ENCODE measurements at regions not wholly inside any gene's neighbourhood (a gene's known extent, or its start where the extent isn't known, plus 50 kb on each side); places are given as distances from the start of the nearest gene placed in this dataset.

DNA sequence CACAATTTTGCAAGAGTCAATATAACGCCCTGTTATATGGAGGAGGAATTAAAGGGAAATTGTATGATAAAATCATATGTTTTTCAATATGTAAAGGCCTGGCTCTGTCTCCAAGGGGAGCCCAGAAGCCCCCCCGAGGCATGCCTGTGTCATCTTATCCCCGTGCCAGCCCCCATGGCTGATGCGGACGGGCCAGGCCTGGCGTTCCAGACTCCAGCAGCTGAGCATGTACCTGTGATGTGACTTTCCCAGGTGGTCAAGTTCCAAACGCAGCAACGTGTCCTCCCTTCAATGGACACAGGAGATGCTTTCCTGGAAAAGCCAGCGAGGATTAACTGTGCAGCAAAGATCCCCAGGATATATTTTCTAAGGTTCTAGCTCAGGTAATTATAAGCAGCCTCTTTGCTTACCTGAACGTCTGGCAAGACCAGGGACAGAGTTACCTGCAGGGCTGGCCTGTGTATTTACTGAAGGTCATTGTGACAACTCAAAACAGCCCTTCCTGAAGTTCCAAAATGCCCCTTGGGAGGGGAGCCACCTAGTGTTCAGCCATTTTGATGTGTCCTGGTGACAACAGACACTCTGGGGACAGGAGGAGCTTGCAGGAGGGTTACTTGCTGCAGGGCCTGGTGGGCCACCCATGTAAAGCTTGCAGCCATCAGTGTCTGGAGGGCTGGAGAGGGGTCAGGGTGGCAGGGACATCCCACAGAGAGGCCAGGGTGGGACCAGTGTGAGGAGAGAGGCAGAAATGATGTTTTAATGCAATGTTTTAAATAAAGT lies 53.3 kb upstream of the RNU6ATAC start:
- H3K9me3 ChIP-seq (replicated peaks; ENCODE audit: control insufficient read depth, insufficient read depth, low read length) = no peaks in the 10 kb centered on the region
- FAIRE-seq = no peak
- POLR2A ChIA-PET = no interaction called here

More for the DNA sequence above, 53.3 kb upstream of the RNU6ATAC start:
- H3K4me3 ChIP-seq (replicated peaks in 1 of 3; ENCODE audit: insufficient read depth in 1 of 3, low read depth in 1 of 3, low read length in 3 of 3) = no peak overlapping the region
- no peaks in the 10 kb centered on the region for H3K9me1 ChIP-seq (replicated peaks; ENCODE audit: control insufficient read depth, extremely low read depth, insufficient read depth, low read length)
- CTCF ChIA-PET = no interaction called here
- no peaks in the 10 kb centered on the region for H3K4me1 ChIP-seq (ENCODE audit: control insufficient read depth, extremely low read depth, insufficient read depth, low read length)
- DNase-seq (ENCODE audit: low read depth, low spot score) = no peak
- H4K20me1 ChIP-seq (replicated peaks; ENCODE audit: control insufficient read depth, extremely low read depth, insufficient read depth, low read length) = no peaks in the 10 kb centered on the region
- H3K27me3 ChIP-seq (ENCODE audit: control insufficient read depth in 2 of 2, insufficient read depth in 2 of 2, low read length in 2 of 2) = no peaks in the 10 kb centered on the region
- no peaks in the 10 kb centered on the region for H3K36me3 ChIP-seq (ENCODE audit: control insufficient read depth in 2 of 2, extremely low read depth in 1 of 2, insufficient read depth in 2 of 2, low read length in 2 of 2)
- no peak overlapping the region for H3K4me2 ChIP-seq (ENCODE audit: insufficient read depth, low read length)
- H2AFZ ChIP-seq (ENCODE audit: low read depth, low read length) = no peak overlapping the region
- intact Hi-C loops (cut with micrococcal nuclease) = no loop called here
- TF ChIP-seq POLR2AphosphoS5 (IDR thresholded peaks at IDR 0.05; ENCODE audit: insufficient read depth, low read depth, low read length) (no peak), POLR2A (IDR thresholded peaks at IDR 0.05; ENCODE audit: low read depth, low read length) (no peak), FOS (IDR thresholded peaks at IDR 0.05; ENCODE audit: borderline replicate concordance, insufficient read depth, low read length) (no peak), GATA2 (IDR thresholded peaks at IDR 0.05; ENCODE audit: insufficient read depth, insufficient read length, low read depth, low read length) (no peak), MYC (IDR thresholded peaks at IDR 0.05; ENCODE audit: low read depth, low read length) (no peak), JUN (IDR thresholded peaks at IDR 0.05; ENCODE audit: borderline replicate concordance, insufficient read depth, insufficient read length, low read depth) (no peak), EZH2 (IDR thresholded peaks at IDR 0.05; ENCODE audit: borderline replicate concordance, low read depth, low read length, severe bottlenecking) (no peak)
- TF ChIP-seq, protein P1, sequence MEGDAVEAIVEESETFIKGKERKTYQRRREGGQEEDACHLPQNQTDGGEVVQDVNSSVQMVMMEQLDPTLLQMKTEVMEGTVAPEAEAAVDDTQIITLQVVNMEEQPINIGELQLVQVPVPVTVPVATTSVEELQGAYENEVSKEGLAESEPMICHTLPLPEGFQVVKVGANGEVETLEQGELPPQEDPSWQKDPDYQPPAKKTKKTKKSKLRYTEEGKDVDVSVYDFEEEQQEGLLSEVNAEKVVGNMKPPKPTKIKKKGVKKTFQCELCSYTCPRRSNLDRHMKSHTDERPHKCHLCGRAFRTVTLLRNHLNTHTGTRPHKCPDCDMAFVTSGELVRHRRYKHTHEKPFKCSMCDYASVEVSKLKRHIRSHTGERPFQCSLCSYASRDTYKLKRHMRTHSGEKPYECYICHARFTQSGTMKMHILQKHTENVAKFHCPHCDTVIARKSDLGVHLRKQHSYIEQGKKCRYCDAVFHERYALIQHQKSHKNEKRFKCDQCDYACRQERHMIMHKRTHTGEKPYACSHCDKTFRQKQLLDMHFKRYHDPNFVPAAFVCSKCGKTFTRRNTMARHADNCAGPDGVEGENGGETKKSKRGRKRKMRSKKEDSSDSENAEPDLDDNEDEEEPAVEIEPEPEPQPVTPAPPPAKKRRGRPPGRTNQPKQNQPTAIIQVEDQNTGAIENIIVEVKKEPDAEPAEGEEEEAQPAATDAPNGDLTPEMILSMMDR (IDR thresholded peaks at IDR 0.05; ENCODE audit: extremely low read depth in 1 of 2, insufficient read depth in 1 of 2, low read depth in 1 of 2, low read length in 2 of 2) = no peak
- TF ChIP-seq, protein P2, sequence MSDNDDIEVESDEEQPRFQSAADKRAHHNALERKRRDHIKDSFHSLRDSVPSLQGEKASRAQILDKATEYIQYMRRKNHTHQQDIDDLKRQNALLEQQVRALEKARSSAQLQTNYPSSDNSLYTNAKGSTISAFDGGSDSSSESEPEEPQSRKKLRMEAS (IDR thresholded peaks at IDR 0.05; ENCODE audit: insufficient read depth, insufficient read length) = no peak
- dilution Hi-C loops (cut with MboI; ENCODE audit: extremely low pct_ligation_motif_present, low sequenced_read_pairs) = no loop called here
- no peak overlapping the region for H3K9ac ChIP-seq (replicated peaks; ENCODE audit: extremely low read depth, insufficient read depth, low read length)
- no peaks in the 10 kb centered on the region for H3K79me2 ChIP-seq (ENCODE audit: control insufficient read depth, insufficient read depth, low read length)
- no TSS peak for BruUV-seq (replicated peaks)
- H3K27ac ChIP-seq (ENCODE audit: insufficient read depth, low read depth, low read length) = no peak overlapping the region

Data from endothelial cell of umbilical vein (primary cell).